Tibial nerve (tissue), 4 donors: ENCODE measurements at regions not wholly inside any gene's neighbourhood (a gene's known extent, or its start where the extent isn't known, plus 50 kb on each side); places are given as distances from the start of the nearest gene placed in this dataset.

ENCODE experiments used
- DNase-seq, 2 donors: peaks; one replicate each; pipeline ENCODE4 v3.0.0-alpha.2; 2019; ENCODE audit warnings: low spot score in 2 of 2
- H3K27ac ChIP-seq, 4 donors: fragments of 200-600 bp; sonication (generic) in 3 of 4; one replicate each; pipeline ENCODE4 v1.5.1; 2017 to 2019; ENCODE audit warnings: mild to moderate bottlenecking in 1 of 4
- H3K27me3 ChIP-seq, 2 donors: fragments of 200-600 bp; sonication (generic) in 1 of 2; one replicate each; pipeline versions ENCODE4 v1.5.1 to v1.6.0; 2017 to 2019
- H3K36me3 ChIP-seq, 3 donors: fragments of 200-600 bp; sonication (generic); one replicate each; pipeline ENCODE4 v1.5.1; 2018 to 2019
- H3K4me1 ChIP-seq, 4 donors: fragments of 200-600 bp; sonication (generic) in 3 of 4; one replicate each; pipeline ENCODE4 v1.5.1; 2017 to 2019
- H3K4me3 ChIP-seq, 4 donors: fragments of 200-600 bp; sonication (generic) in 3 of 4; one replicate each; pipeline ENCODE4 v1.5.1; 2017 to 2019; ENCODE audit warnings: mild to moderate bottlenecking in 1 of 4, moderate library complexity in 1 of 4
- H3K9me3 ChIP-seq, 4 donors: fragments of 200-600 bp; sonication (generic) in 3 of 4; one replicate each; pipeline ENCODE4 v1.5.1; 2017 to 2019
- EP300 ChIP-seq, 2 donors: sonication (generic); formaldehyde crosslinking; IDR thresholded peaks; one replicate each; pipeline ENCODE4 v1.6.1; 2017; ENCODE audit warnings: antibody characterized with exemption in 2 of 2, mild to moderate bottlenecking in 1 of 2
- POLR2A ChIP-seq, 2 donors: fragments of 450-650 bp; IDR thresholded peaks; one replicate each; pipeline ENCODE4 v1.6.1; 2017; ENCODE audit warnings: antibody characterized with exemption in 2 of 2, mild to moderate bottlenecking in 2 of 2, moderate library complexity in 2 of 2
- WGBS, 2 donors: methylation state at CpG; one replicate each; pipeline ENCODE4 v1.1.5; 2018; 5-methylcytosine and 5-hydroxymethylcytosine counted together
- TF ChIP-seq, protein P1 (sequence below), 5 experiments: fragments of 200-600 bp in 3 of 5; fragments of 450-650 bp in 2 of 5; sonication (generic) in 3 of 5; IDR thresholded peaks; one replicate each; pipeline ENCODE4 v1.5.1; 2016 to 2019; ENCODE audit warnings: antibody characterized with exemption in 5 of 5, mild to moderate bottlenecking in 3 of 5, moderate library complexity in 2 of 5

DNA sequence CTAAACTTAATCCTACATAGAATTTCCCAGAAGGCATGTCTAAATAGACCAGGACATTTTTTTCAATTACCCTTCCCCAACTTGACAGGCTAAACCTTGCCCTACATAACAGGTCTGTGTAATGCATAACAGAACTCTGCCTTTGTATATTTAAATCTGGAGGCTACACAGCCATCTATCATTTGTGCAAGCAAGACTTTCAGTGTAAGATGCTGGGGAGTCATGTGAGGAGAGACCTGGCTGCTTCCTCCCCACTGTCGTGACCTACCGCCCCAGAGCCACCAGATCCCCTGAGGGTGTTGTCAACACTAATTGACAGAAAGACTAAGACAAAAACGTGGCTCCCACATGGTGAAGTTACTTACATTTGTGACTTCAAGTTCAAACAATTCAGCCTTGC, 342.2 kb downstream of the PPARGC1A start:
- Histone ChIP-seq H3K4me1 (no peaks in the 10 kb centered on the region), H3K27ac (no peak overlapping the region), H3K27me3 (no peaks in the 10 kb centered on the region), H3K9me3 (no peaks in the 10 kb centered on the region), H3K36me3 (no peaks in the 10 kb centered on the region), H3K4me3 (no peak overlapping the region)
- DNase-seq = no peak
- no peak for TF ChIP-seq POLR2A (IDR thresholded peaks at IDR 0.05)
- TF ChIP-seq, protein P1, sequence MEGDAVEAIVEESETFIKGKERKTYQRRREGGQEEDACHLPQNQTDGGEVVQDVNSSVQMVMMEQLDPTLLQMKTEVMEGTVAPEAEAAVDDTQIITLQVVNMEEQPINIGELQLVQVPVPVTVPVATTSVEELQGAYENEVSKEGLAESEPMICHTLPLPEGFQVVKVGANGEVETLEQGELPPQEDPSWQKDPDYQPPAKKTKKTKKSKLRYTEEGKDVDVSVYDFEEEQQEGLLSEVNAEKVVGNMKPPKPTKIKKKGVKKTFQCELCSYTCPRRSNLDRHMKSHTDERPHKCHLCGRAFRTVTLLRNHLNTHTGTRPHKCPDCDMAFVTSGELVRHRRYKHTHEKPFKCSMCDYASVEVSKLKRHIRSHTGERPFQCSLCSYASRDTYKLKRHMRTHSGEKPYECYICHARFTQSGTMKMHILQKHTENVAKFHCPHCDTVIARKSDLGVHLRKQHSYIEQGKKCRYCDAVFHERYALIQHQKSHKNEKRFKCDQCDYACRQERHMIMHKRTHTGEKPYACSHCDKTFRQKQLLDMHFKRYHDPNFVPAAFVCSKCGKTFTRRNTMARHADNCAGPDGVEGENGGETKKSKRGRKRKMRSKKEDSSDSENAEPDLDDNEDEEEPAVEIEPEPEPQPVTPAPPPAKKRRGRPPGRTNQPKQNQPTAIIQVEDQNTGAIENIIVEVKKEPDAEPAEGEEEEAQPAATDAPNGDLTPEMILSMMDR (IDR thresholded peaks at IDR 0.05) = no peak
- TF ChIP-seq EP300 (IDR thresholded peaks at IDR 0.05) = no peak
- 28 to 54% methylated on average over 3 of the region's 3 CpGs for WGBS, 2 donors

DNA sequence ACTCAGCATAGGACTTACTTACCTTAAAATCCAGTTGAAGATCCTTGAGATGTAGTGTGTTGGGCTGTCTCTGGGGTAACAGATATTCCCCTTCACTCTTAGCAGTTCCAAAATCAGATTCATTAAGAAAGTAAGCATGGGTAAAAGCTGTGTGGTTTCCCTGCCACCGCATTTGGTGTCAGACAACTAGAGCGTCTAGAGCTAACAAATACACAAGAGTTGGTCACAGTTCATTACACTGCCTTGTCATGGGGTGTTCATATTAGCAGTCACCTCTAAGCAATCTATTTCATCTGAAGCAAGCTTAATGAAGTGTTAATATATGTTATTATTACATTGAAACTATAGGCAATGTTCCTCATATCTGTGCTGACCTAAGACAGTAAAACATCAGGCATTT, 342.8 kb downstream of the PPARGC1A start:
- no peaks in the 10 kb centered on the region for H3K27me3 ChIP-seq
- 90% methylated on average over 2 of the region's 2 CpGs for WGBS, 2 donors
- no peaks in the 10 kb centered on the region for H3K36me3 ChIP-seq
- H3K27ac ChIP-seq = no peak overlapping the region
- H3K9me3 ChIP-seq = no peaks in the 10 kb centered on the region
- no peak overlapping the region for H3K4me3 ChIP-seq
- TF ChIP-seq, protein P1 (IDR thresholded peaks at IDR 0.05) = no peak
- TF ChIP-seq POLR2A (IDR thresholded peaks at IDR 0.05) = no peak
- no peak for TF ChIP-seq EP300 (IDR thresholded peaks at IDR 0.05)
- no peak for DNase-seq
- no peaks in the 10 kb centered on the region for H3K4me1 ChIP-seq

DNA sequence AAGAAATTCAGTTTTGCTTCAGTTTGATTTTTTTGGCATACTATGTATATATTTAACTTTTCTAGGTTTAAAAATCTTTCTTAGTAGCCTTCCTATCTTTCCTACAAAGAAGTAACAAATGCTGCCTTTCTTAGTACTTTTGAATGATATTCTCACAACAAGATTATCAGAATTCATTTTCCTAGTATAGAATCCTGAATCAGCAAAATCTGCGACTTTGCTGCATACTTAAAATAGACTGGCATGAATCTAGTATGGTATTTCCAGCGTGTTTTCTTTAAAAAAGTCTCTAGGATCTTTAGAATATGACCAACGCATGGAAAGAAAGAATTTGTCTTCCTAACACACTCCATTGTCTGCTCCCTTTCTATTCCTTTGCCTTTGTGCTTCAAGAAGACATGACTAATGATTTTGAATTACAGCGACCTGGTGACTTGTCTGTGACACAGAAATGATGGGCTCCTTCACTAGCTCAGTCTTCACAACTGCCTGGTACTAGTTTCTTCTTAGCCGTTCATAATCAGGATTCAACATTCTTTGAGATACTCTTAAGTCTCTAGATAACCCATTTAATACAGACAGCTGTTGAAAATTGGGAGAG, 349.8 kb downstream of the PPARGC1A start:
- WGBS, 2 donors = 68 to 74% methylated on average over 5 of the region's 5 CpGs
- H3K9me3 ChIP-seq = peaks cover 0 to 13% (median 0%) of the 10 kb centered on the region in 4 donors
- no peaks in the 10 kb centered on the region for H3K27me3 ChIP-seq
- DNase-seq = no peak
- H3K36me3 ChIP-seq = no peaks in the 10 kb centered on the region
- H3K27ac ChIP-seq = no peak overlapping the region
- no peak overlapping the region for H3K4me3 ChIP-seq
- no peaks in the 10 kb centered on the region for H3K4me1 ChIP-seq
- TF ChIP-seq EP300 (IDR thresholded peaks at IDR 0.05) = no peak
- TF ChIP-seq, protein P1 (IDR thresholded peaks at IDR 0.05) = no peak
- no peak for TF ChIP-seq POLR2A (IDR thresholded peaks at IDR 0.05)

DNA sequence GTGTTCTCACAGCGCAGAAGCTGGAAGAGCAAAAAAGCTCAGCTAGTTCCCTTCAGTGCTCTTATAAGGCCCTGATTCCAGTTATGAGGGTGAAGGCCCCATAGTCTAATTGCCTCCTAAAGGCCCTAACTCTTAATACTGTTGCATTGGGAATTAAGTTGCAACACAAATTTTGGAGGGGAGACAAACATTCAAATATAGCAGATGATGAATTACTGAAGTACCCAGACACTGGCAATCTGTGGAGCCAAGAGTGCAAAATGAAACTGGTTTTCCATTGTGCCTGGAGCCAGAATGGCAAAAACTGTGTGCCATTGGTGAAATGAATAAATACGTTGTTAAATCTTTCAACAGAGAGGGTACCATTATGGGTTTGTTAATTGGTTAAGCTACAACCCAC, 356.0 kb downstream of the PPARGC1A start:
- no peak overlapping the region for H3K4me3 ChIP-seq
- H3K27me3 ChIP-seq = no peaks in the 10 kb centered on the region
- DNase-seq = no peak
- H3K27ac ChIP-seq = no peak overlapping the region
- peaks cover 0 to 18% (median 0%) of the 10 kb centered on the region in 4 donors for H3K9me3 ChIP-seq
- TF ChIP-seq POLR2A (IDR thresholded peaks at IDR 0.05) (no peak), EP300 (IDR thresholded peaks at IDR 0.05) (no peak)
- TF ChIP-seq, protein P1 (IDR thresholded peaks at IDR 0.05) = no peak
- no peaks in the 10 kb centered on the region for H3K4me1 ChIP-seq
- 85 to 98% methylated on average over 2 of the region's 2 CpGs for WGBS, 2 donors
- H3K36me3 ChIP-seq = no peaks in the 10 kb centered on the region

DNA sequence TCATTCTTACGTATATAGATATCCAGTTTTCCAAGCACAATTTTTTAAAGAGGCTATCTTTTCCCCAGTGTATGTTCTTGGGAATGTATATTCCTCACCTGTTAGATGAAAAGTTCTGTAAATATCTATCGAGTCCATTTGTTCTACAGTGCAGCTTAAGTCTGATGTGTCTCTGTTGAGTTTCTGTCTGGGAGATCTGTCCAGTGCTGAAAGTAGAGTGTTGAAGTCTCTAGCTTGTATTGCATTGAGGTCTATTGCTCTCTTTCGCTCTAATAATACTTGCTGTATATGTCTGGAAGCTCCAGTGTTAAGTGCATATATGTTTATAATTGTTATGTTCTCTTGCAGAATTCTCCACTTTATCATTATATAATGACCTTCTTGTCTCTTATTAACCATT, 373.1 kb downstream of the PPARGC1A start:
- H3K36me3 ChIP-seq = no peaks in the 10 kb centered on the region
- H3K9me3 ChIP-seq = peaks cover 0 to 9% (median 0%) of the 10 kb centered on the region in 4 donors
- no peak overlapping the region for H3K27ac ChIP-seq
- H3K4me1 ChIP-seq = no peaks in the 10 kb centered on the region
- no peak overlapping the region for H3K4me3 ChIP-seq
- DNase-seq = no peak
- 80 to 87% methylated on average over 3 of the region's 3 CpGs for WGBS, 2 donors
- H3K27me3 ChIP-seq = no peaks in the 10 kb centered on the region
- TF ChIP-seq, protein P1 (IDR thresholded peaks at IDR 0.05) = no peak
- TF ChIP-seq EP300 (IDR thresholded peaks at IDR 0.05) = no peak
- TF ChIP-seq POLR2A (IDR thresholded peaks at IDR 0.05) = no peak
